HCT116 (cell line): ENCODE measurements at regions not wholly inside any gene's neighbourhood (a gene's known extent, or its start where the extent isn't known, plus 50 kb on each side); places are given as distances from the start of the nearest gene placed in this dataset.

Experiments used
- ATAC-seq: fragments of 200-7000 bp; cut with Tn5 transposase; 2 replicates; pipeline ENCODE4 v1.9.1; 2020; ENCODE audit warnings: mild to moderate bottlenecking, moderate library complexity
- BruUV-seq: library from RNA; stranded (reverse); fragments of 400-500 nt; replicated peaks from 2 replicates; lab custom pipeline; 2021; lab: Mats Ljungman, UMichigan
- CTCF ChIA-PET: fragments of 300-600 bp; sonication (Branson Sonifier 250); formaldehyde crosslinking; loops from one replicate; lab custom pipeline; 2021; ENCODE audit warnings: antibody characterized with exemption; lab: Charles Lee
- POLR2A ChIA-PET: fragments of 300-600, 350-600 bp; sonication (Branson Sonifier 250); formaldehyde crosslinking; loops from one replicate; lab custom pipeline; 2021; ENCODE audit warnings: antibody characterized with exemption; lab: Charles Lee
- RAD21 ChIA-PET, 2 experiments: fragments of 300-600 bp; sonication (Branson Sonifier 250); formaldehyde crosslinking; loops; one replicate each; lab custom pipeline; 2023; ENCODE audit warnings: low total read pairs in 2 of 2; ENCODE audit not compliant: uncharacterized antibody in 2 of 2, unreplicated experiment in 2 of 2, low non-redundant PET in 1 of 2; lab: Charles Lee
- DNase-seq: peaks from one replicate; pipeline ENCODE4 v3.0.0-alpha.2; 2010; ENCODE audit warnings: low read depth, low spot score
- H2AFZ ChIP-seq: fragments of 200-600 bp; shearing (Covaris generic), sonication (generic); 2 replicates; pipeline ENCODE4 v1.6.1; 2017; ENCODE audit warnings: low read depth, mixed run types, mixed read lengths, antibody characterized with exemption, low read length; ENCODE audit not compliant: poor library complexity, severe bottlenecking
- H3K27ac ChIP-seq: 2 replicates; pipeline ENCODE4 v1.5.1; 2012; ENCODE audit warnings: low read depth, low read length
- H3K27me3 ChIP-seq: fragments of 200-600 bp; sonication (generic); 2 replicates; pipeline ENCODE4 v1.6.1; 2016; ENCODE audit warnings: mixed run types, low read length, mixed read lengths; ENCODE audit not compliant: insufficient read depth
- H3K36me3 ChIP-seq, 2 experiments: fragments of 200-500 bp in 1 of 2; fragments of 200-600 bp in 1 of 2; sonication (Bioruptor generic) in 1 of 2; sonication (generic) in 1 of 2; 2 replicates each; pipeline versions ENCODE4 v1.5.1 to v1.6.1; 2014 to 2016; ENCODE audit warnings: low read length in 2 of 2, inconsistent platforms in 1 of 2, mixed read lengths in 1 of 2, mixed run types in 1 of 2; ENCODE audit not compliant: insufficient read depth in 2 of 2, control insufficient read depth in 1 of 2
- H3K4me1 ChIP-seq, 2 experiments: fragments of 200-600 bp in 1 of 2; sonication (generic) in 1 of 2; 2 replicates each; pipeline versions ENCODE4 v1.5.1 to v1.6.1; 2012 to 2017; ENCODE audit warnings: low read length in 2 of 2, inconsistent platforms in 1 of 2, mild to moderate bottlenecking in 1 of 2, mixed read lengths in 1 of 2, mixed run types in 1 of 2, moderate library complexity in 1 of 2; ENCODE audit not compliant: insufficient read depth in 2 of 2, control insufficient read depth in 1 of 2
- H3K4me2 ChIP-seq: fragments of 200-600 bp; sonication (generic); 2 replicates; pipeline ENCODE4 v1.6.1; 2017; ENCODE audit warnings: mixed run types, low read length, mixed read lengths
- H3K4me3 ChIP-seq, 2 experiments: fragments of 200-600 bp in 1 of 2; sonication (generic) in 1 of 2; replicated peaks in 1 of 2; 2 replicates each; pipeline ENCODE4 v1.5.1; 2011 to 2016; ENCODE audit warnings: low read length in 2 of 2, control low read depth in 1 of 2, low read depth in 1 of 2, mild to moderate bottlenecking in 1 of 2, mixed read lengths in 1 of 2, mixed run types in 1 of 2
- H3K79me2 ChIP-seq: fragments of 200-600 bp; sonication (generic); 2 replicates; pipeline ENCODE4 v1.6.1; 2017; ENCODE audit warnings: mild to moderate bottlenecking, mixed run types, low read length, moderate library complexity, mixed read lengths; ENCODE audit not compliant: insufficient read depth
- H3K9ac ChIP-seq: fragments of 200-600 bp; sonication (generic); 2 replicates; pipeline ENCODE4 v1.6.1; 2016; ENCODE audit warnings: low read length, mixed read lengths
- H3K9me2 ChIP-seq: fragments of 200-600 bp; sonication (generic), shearing (Covaris generic); 2 replicates; pipeline ENCODE4 v1.6.1; 2017; ENCODE audit warnings: mixed run types, mild to moderate bottlenecking, moderate library complexity; ENCODE audit not compliant: insufficient read depth
- H3K9me3 ChIP-seq, 2 experiments: fragments of 200-500 bp in 1 of 2; fragments of 200-600 bp in 1 of 2; sonication (Bioruptor generic) in 1 of 2; sonication (generic) in 1 of 2; 2 replicates each; pipeline ENCODE4 v1.6.1; 2014 to 2017; ENCODE audit warnings: low read length in 2 of 2, mixed read lengths in 2 of 2, inconsistent platforms in 1 of 2, low read depth in 1 of 2, mild to moderate bottlenecking in 1 of 2, mixed run types in 1 of 2, moderate library complexity in 1 of 2; ENCODE audit not compliant: control insufficient read depth in 1 of 2, insufficient read depth in 1 of 2
- H4K20me1 ChIP-seq: fragments of 200-600 bp; sonication (generic), shearing (Covaris generic); 2 replicates; pipeline ENCODE4 v1.6.1; 2017; ENCODE audit warnings: mixed run types, mild to moderate bottlenecking, moderate library complexity; ENCODE audit not compliant: insufficient read depth
- EZH2 ChIP-seq: fragments of 200-600 bp; sonication (generic); IDR thresholded peaks from 2 replicates; pipeline ENCODE4 v1.6.1; 2017; ENCODE audit warnings: antibody characterized with exemption, mixed run types
- JUND ChIP-seq: IDR thresholded peaks from 2 replicates; pipeline ENCODE4 v1.6.1; 2012
- POLR2AphosphoS5 ChIP-seq: IDR thresholded peaks from 2 replicates; pipeline ENCODE4 v1.6.1; 2011; ENCODE audit warnings: mild to moderate bottlenecking, low read depth, low read length, moderate library complexity
- SIN3A ChIP-seq: IDR thresholded peaks from 2 replicates; pipeline ENCODE4 v1.6.1; 2012; ENCODE audit warnings: low read depth
- SP1 ChIP-seq: IDR thresholded peaks from 2 replicates; pipeline ENCODE4 v1.6.1; 2012; ENCODE audit warnings: low read depth
- TCF7L2 ChIP-seq: IDR thresholded peaks from 2 replicates; pipeline ENCODE4 v1.7.0; 2011; ENCODE audit warnings: borderline replicate concordance, inconsistent platforms; ENCODE audit not compliant: insufficient read depth, insufficient read length; ENCODE audit errors: extremely low read depth
- intact Hi-C: fragments of 100-400 bp; cut with micrococcal nuclease; formaldehyde crosslinking; loops from 2 replicates; pipeline ENCODE4 v1.10.0; 2022
- TF ChIP-seq, protein P1 (sequence below): IDR thresholded peaks from 2 replicates; pipeline ENCODE4 v1.6.1; 2012
- TF ChIP-seq, protein P2 (sequence below): IDR thresholded peaks from 2 replicates; pipeline ENCODE4 v1.6.1; 2012; ENCODE audit warnings: low read depth

DNA sequence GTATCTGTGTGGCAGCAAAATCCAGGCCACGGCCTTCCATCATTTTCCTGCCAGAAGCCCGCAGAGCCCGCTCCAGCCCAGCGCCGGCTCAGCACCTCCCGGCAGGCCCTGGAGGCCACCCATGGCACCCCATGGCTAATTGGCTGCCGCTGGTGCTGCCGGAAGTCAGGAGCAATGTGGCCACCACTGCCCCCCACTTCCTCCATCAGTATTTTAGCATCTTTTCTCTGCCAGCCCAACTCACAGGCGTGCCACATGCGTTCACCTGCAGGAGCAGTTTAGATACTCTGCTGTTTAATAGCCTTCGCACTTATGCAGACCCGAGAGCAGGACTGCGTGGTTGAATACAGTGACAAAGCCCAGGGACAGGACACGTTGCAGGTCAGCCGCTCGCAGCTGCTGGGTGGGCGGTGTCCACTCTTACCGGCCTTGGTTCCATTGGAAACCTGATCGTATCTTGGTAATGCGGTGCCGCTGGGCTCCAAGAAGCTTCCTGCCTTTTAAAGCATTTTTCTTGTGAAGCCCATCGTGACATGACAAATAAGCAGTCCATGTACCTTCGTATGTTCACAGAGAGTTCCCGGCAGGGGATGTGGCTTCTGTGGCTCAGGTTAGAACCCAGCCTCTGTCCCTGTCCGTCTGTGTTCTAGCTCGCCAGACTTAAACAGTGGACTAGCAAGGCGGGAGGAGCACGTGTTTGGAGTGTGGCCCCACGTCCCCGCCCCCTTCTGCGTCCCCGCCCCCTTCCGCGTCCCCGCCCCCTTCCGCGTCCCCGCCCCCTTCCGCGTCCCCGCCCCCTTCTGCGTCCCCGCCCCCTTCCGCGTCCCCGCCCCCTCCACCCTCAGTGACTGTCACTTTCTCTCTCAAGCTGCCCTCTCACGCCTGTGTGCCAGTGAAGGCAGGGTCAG is 162.0 kb upstream of the SOX1 start:
- no peaks in the 10 kb centered on the region for H3K9me3 ChIP-seq
- no peaks in the 10 kb centered on the region for H4K20me1 ChIP-seq
- peak overlapping the region; percentile 33; the same call in 1 of the 2 replicates for H3K4me2 ChIP-seq
- H2AFZ ChIP-seq = no peak overlapping the region
- no peaks in the 10 kb centered on the region for H3K36me3 ChIP-seq
- no TSS peak for BruUV-seq
- ATAC-seq (peak; percentile 73), DNase-seq (peak; percentile 10)
- TF ChIP-seq, protein P1, sequence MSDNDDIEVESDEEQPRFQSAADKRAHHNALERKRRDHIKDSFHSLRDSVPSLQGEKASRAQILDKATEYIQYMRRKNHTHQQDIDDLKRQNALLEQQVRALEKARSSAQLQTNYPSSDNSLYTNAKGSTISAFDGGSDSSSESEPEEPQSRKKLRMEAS = peak; percentile 20; the same call in 1 of the 2 replicates
- TF ChIP-seq JUND = no peak
- ChIA-PET POLR2A (no interaction called here), RAD21 (interaction anchor here in 1 of 2 experiments (0.7 kb wide), 1 partner anchor 38 kb away, joined by 5 read pairs; no protein-coding TSS in a partner anchor), CTCF (interaction anchor here (0.6 kb wide), 1 partner anchor 105 kb away, joined by 3 read pairs; no protein-coding TSS in a partner anchor)
- intact Hi-C loops = no loop called here
- H3K27ac ChIP-seq = no peak overlapping the region
- H3K4me3 ChIP-seq = no peak overlapping the region
- no peaks in the 10 kb centered on the region for H3K79me2 ChIP-seq
- no peaks in the 10 kb centered on the region; the same call in 1 of the 2 replicates for H3K27me3 ChIP-seq
- no peaks in the 10 kb centered on the region for H3K9me2 ChIP-seq
- no peak overlapping the region for H3K9ac ChIP-seq
- peaks cover 0 to 15% of the 10 kb centered on the region in 2 experiments; a peak in 2 of 4 replicates for H3K4me1 ChIP-seq

DNA sequence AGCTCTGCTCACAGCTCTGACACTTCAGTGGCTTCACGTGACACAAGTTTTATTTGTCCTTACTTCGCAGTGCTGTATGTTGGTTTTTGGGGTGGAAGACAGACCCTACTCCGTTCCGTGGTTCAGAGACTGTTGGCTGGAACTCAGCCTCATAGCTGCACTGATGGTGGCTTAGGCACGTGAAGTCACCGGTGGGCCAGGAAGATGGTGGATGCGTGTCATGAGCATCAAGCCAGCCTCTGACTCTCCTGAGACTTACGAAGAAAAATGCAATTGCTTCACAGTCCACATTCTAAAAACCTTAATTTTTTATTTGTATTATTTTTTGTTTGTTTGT is 161.4 kb upstream of the SOX1 start:
- H3K27me3 ChIP-seq = no peaks in the 10 kb centered on the region; the same call in 1 of the 2 replicates

More for the DNA sequence above, 161.4 kb upstream of the SOX1 start:
- RAD21 ChIA-PET = no interaction called here
- POLR2A ChIA-PET = no interaction called here
- no peaks in the 10 kb centered on the region for H3K79me2 ChIP-seq
- no peak for DNase-seq
- peaks cover 0 to 15% of the 10 kb centered on the region in 2 experiments; a peak in 2 of 4 replicates for H3K4me1 ChIP-seq
- H2AFZ ChIP-seq = no peak overlapping the region
- no peaks in the 10 kb centered on the region for H3K9me3 ChIP-seq
- no peak for ATAC-seq
- H3K4me2 ChIP-seq = peak overlapping the region; percentile 33; the same call in 1 of the 2 replicates
- CTCF ChIA-PET = interaction anchor here (0.6 kb wide), 1 partner anchor 104 kb away, joined by 3 read pairs; no protein-coding TSS in a partner anchor
- no peak for TF ChIP-seq TCF7L2
- TF ChIP-seq SIN3A = no peak
- TF ChIP-seq POLR2AphosphoS5 = no peak
- TF ChIP-seq SP1 = no peak
- TF ChIP-seq EZH2 = no peak
- TF ChIP-seq, protein P2, sequence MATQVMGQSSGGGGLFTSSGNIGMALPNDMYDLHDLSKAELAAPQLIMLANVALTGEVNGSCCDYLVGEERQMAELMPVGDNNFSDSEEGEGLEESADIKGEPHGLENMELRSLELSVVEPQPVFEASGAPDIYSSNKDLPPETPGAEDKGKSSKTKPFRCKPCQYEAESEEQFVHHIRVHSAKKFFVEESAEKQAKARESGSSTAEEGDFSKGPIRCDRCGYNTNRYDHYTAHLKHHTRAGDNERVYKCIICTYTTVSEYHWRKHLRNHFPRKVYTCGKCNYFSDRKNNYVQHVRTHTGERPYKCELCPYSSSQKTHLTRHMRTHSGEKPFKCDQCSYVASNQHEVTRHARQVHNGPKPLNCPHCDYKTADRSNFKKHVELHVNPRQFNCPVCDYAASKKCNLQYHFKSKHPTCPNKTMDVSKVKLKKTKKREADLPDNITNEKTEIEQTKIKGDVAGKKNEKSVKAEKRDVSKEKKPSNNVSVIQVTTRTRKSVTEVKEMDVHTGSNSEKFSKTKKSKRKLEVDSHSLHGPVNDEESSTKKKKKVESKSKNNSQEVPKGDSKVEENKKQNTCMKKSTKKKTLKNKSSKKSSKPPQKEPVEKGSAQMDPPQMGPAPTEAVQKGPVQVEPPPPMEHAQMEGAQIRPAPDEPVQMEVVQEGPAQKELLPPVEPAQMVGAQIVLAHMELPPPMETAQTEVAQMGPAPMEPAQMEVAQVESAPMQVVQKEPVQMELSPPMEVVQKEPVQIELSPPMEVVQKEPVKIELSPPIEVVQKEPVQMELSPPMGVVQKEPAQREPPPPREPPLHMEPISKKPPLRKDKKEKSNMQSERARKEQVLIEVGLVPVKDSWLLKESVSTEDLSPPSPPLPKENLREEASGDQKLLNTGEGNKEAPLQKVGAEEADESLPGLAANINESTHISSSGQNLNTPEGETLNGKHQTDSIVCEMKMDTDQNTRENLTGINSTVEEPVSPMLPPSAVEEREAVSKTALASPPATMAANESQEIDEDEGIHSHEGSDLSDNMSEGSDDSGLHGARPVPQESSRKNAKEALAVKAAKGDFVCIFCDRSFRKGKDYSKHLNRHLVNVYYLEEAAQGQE = no peak
- TF ChIP-seq, all 23 proteins: peak for 0
- intact Hi-C loops = no loop called here
- Histone ChIP-seq H4K20me1 (no peaks in the 10 kb centered on the region), H3K4me3 (no peak overlapping the region), H3K9ac (no peak overlapping the region), H3K27ac (no peak overlapping the region), H3K9me2 (no peaks in the 10 kb centered on the region), H3K36me3 (no peaks in the 10 kb centered on the region)
- BruUV-seq = no TSS peak
